GM12878 (cell line): ENCODE measurements at regions not wholly inside any gene's neighbourhood (a gene's known extent, or its start where the extent isn't known, plus 50 kb on each side); places are given as distances from the start of the nearest gene placed in this dataset.

ENCODE experiments used
- ATAC-seq: fragments of 200-7000 bp; cut with Tn5 transposase; 3 replicates; pipeline ENCODE4 v1.9.1; 2020; ENCODE audit warnings: mild to moderate bottlenecking, moderate library complexity
- BruUV-seq: library from RNA; stranded (reverse); fragments of 400-500 nt; replicated peaks from 2 replicates; lab custom pipeline; 2021; lab: Mats Ljungman, UMichigan
- CTCF ChIA-PET: fragments of 300-600 bp; sonication (Branson Sonifier 250); formaldehyde crosslinking; extraction: SDS; loops from one replicate; lab custom pipeline; 2021; ENCODE audit warnings: inconsistent platforms; lab: Yijun Ruan, JAX
- POLR2A ChIA-PET: fragments of 350-600 bp; formaldehyde crosslinking; extraction: SDS; loops from one replicate; lab custom pipeline; 2021; ENCODE audit warnings: inconsistent platforms; lab: Charles Lee
- RAD21 ChIA-PET: fragments of 300-600 bp; sonication (Branson Sonifier 250); formaldehyde crosslinking; loops from one replicate; lab custom pipeline; 2023; ENCODE audit warnings: antibody characterized with exemption; ENCODE audit not compliant: unreplicated experiment; lab: Charles Lee
- SMC1A ChIA-PET: fragments of 300-600 bp; sonication (Branson Sonifier 250); formaldehyde crosslinking; loops from one replicate; lab custom pipeline; 2023; ENCODE audit not compliant: unreplicated experiment, uncharacterized antibody; lab: Charles Lee
- DNase-seq: peaks from one replicate; pipeline ENCODE4 v3.0.0-alpha.2; 2011; ENCODE audit warnings: low read depth, low spot score
- FAIRE-seq: peaks from 3 replicates; lab custom pipeline; 2011; peaks lifted over from hg19 to GRCh38; lab: Jason Lieb, UNC
- H2AFZ ChIP-seq: 2 replicates; pipeline ENCODE4 v1.6.0; 2011; ENCODE audit warnings: low read depth, low read length, control low read depth; ENCODE audit not compliant: control insufficient read depth
- H3K27ac ChIP-seq: 2 replicates; pipeline ENCODE4 v1.5.1; 2011; ENCODE audit warnings: control low read depth; ENCODE audit not compliant: control insufficient read depth, insufficient read depth
- H3K27me3 ChIP-seq, 2 experiments: replicated peaks in 1 of 2; 2 replicates each; pipeline versions ENCODE4 v1.6.0 to v1.6.1; 2011; ENCODE audit warnings: low read length in 1 of 2; ENCODE audit not compliant: control insufficient read depth in 2 of 2, insufficient read depth in 2 of 2
- H3K36me3 ChIP-seq, 2 experiments: 2 replicates each; pipeline ENCODE4 v1.5.1; 2011; ENCODE audit warnings: low read length in 1 of 2; ENCODE audit not compliant: control insufficient read depth in 2 of 2, insufficient read depth in 2 of 2
- H3K4me1 ChIP-seq: 2 replicates; pipeline ENCODE4 v1.6.1; 2011; ENCODE audit warnings: mild to moderate bottlenecking, low read length, moderate library complexity, mixed read lengths; ENCODE audit not compliant: control insufficient read depth, insufficient read depth
- H3K4me2 ChIP-seq: 2 replicates; pipeline ENCODE4 v1.6.0; 2011; ENCODE audit warnings: control low read depth; ENCODE audit not compliant: control insufficient read depth, insufficient read depth
- H3K4me3 ChIP-seq: fragments of 200-600 bp; sonication (generic); 2 replicates; pipeline ENCODE4 v1.5.1; 2016
- H3K79me2 ChIP-seq: 2 replicates; pipeline ENCODE4 v1.6.0; 2011; ENCODE audit warnings: low read length; ENCODE audit not compliant: control insufficient read depth, insufficient read depth
- H3K9ac ChIP-seq: 2 replicates; pipeline ENCODE4 v1.8.0; 2011; ENCODE audit warnings: low read length, control low read depth, mixed read lengths; ENCODE audit not compliant: control insufficient read depth, insufficient read depth
- H3K9me3 ChIP-seq: replicated peaks from 3 replicates; pipeline ENCODE4 v1.5.1; 2011; ENCODE audit warnings: mild to moderate bottlenecking, low read length; ENCODE audit not compliant: control insufficient read depth, insufficient read depth
- H4K20me1 ChIP-seq: 2 replicates; pipeline ENCODE4 v1.6.0; 2011; ENCODE audit not compliant: control insufficient read depth, insufficient read depth
- ATF3 ChIP-seq: IDR thresholded peaks from 2 replicates; pipeline ENCODE4 v1.6.1; 2011; ENCODE audit warnings: low read depth, mild to moderate bottlenecking, low read length, moderate library complexity, borderline replicate concordance; ENCODE audit errors: extremely low read depth
- IKZF2 ChIP-seq, 2 experiments: fragments of 450-650 bp; IDR thresholded peaks; 2 replicates each; pipeline ENCODE4 v1.6.1; 2017; ENCODE audit warnings: mild to moderate bottlenecking in 2 of 2, moderate library complexity in 2 of 2
- IRF5 ChIP-seq: fragments of 450-650 bp; IDR thresholded peaks from 2 replicates; pipeline ENCODE4 v1.6.1; 2017; ENCODE audit warnings: borderline replicate concordance
- PML ChIP-seq: IDR thresholded peaks from 2 replicates; pipeline ENCODE4 v1.6.1; 2012; ENCODE audit warnings: low read length, inconsistent platforms
- TCF7 ChIP-seq: IDR thresholded peaks from 2 replicates; pipeline ENCODE4 v1.6.1; 2014; ENCODE audit warnings: antibody characterized with exemption, borderline replicate concordance
- YBX1 ChIP-seq: fragments of 450-650 bp; IDR thresholded peaks from 2 replicates; pipeline ENCODE4 v1.6.1; 2016; ENCODE audit warnings: antibody characterized with exemption
- YY1 ChIP-seq: IDR thresholded peaks from 2 replicates; pipeline ENCODE4 v1.6.1; 2011; ENCODE audit warnings: low read depth, mild to moderate bottlenecking, low read length
- ZNF592 ChIP-seq: fragments of 450-650 bp; IDR thresholded peaks from 2 replicates; pipeline ENCODE4 v1.6.1; 2017; ENCODE audit warnings: mild to moderate bottlenecking, moderate library complexity
- WGBS: methylation state at CpG from one replicate; pipeline ENCODE4 v1.1.6; 2016; ENCODE audit warnings: low lambda C conversion rate; ENCODE audit not compliant: insufficient replicate concordance, insufficient coverage; ENCODE audit errors: missing lambda C conversion rate; 5-methylcytosine and 5-hydroxymethylcytosine counted together
- in situ Hi-C: fragments of 300-500 bp; cut with MboI; formaldehyde crosslinking; loops from 9 replicates; pipeline ENCODE4 v1.14.3; 2018; ENCODE audit warnings: mixed read lengths
- intact Hi-C: fragments of 100-400 bp; cut with micrococcal nuclease; formaldehyde crosslinking; loops from one replicate; pipeline ENCODE4 v1.14.2; 2022; ENCODE audit not compliant: unreplicated experiment

- no peaks in the 10 kb centered on the region for H3K79me2 ChIP-seq
- RAD21 ChIA-PET = no interaction called here
- no peak overlapping the region for H3K4me3 ChIP-seq
- in situ Hi-C loops = no loop called here
- no peak for FAIRE-seq
- TF ChIP-seq ZNF592 (no peak), YY1 (no peak), PML (no peak), IRF5 (no peak), IKZF2 (IDR thresholded peaks at IDR 0.05) (no peak), YBX1 (no peak), TCF7 (no peak), ATF3 (no peak)
- no peak overlapping the region for H2AFZ ChIP-seq
- H3K4me2 ChIP-seq = no peak overlapping the region
- POLR2A ChIA-PET = no interaction called here
- no peak for ATAC-seq
- DNase-seq = no peak
- SMC1A ChIA-PET = no interaction called here
- no TSS peak for BruUV-seq
- H3K9ac ChIP-seq = no peak overlapping the region
- H4K20me1 ChIP-seq = no peaks in the 10 kb centered on the region
- no peaks in the 10 kb centered on the region for H3K36me3 ChIP-seq
- CTCF ChIA-PET = no interaction called here
- H3K27ac ChIP-seq = no peak overlapping the region
- no peaks in the 10 kb centered on the region for H3K4me1 ChIP-seq
- H3K9me3 ChIP-seq = no peaks in the 10 kb centered on the region
- H3K27me3 ChIP-seq = no peaks in the 10 kb centered on the region
- intact Hi-C loops = no loop called here
- WGBS = 5% methylated on average over 1 of the region's 1 CpG
Measured at GRCh38 chr11:101745756-101746155, 161.9 kb upstream of the TRPC6 start.
